K562 (cell line): ENCODE measurements at regions not wholly inside any gene's neighbourhood (a gene's known extent, or its start where the extent isn't known, plus 50 kb on each side); places are given as distances from the start of the nearest gene placed in this dataset.

ENCODE experiments used
- CTCF ChIP-seq, 3 experiments: IDR thresholded peaks in 2 of 3; conservative IDR thresholded peaks in 1 of 3; 2 replicates each; pipeline ENCODE4 v1.5.1; 2011 to 2012; ENCODE audit warnings: low read length in 3 of 3, mild to moderate bottlenecking in 3 of 3, control low read depth in 2 of 3, improper control_type of control experiment in 1 of 3, inconsistent platforms in 1 of 3, low read depth in 1 of 3, mixed read lengths in 1 of 3, moderate library complexity in 1 of 3; ENCODE audit not compliant: insufficient read depth in 2 of 3
- JUND ChIP-seq, 2 experiments: IDR thresholded peaks; 2 replicates in 1 of 2; 3 replicates in 1 of 2; pipeline ENCODE4 v1.6.1; 2011; ENCODE audit warnings: borderline replicate concordance in 2 of 2, low read depth in 2 of 2, low read length in 2 of 2, improper control_type of control experiment in 1 of 2, missing biosample characterization in 1 of 2, missing genetic modification characterization in 1 of 2, missing genetic modification reagents in 1 of 2
- MTA2 ChIP-seq: fragments of 450-650 bp; IDR thresholded peaks from 2 replicates; pipeline ENCODE4 v1.6.1; 2016; ENCODE audit warnings: low read depth
- RAD21 ChIP-seq, 2 experiments: fragments of 250-450 bp in 1 of 2; fragments of 450-650 bp in 1 of 2; sonication (Bioruptor Pico) in 1 of 2; formaldehyde crosslinking in 1 of 2; IDR thresholded peaks in 1 of 2; conservative IDR thresholded peaks in 1 of 2; 2 replicates each; pipeline versions ENCODE4 v1.4.0 to v1.8.0; 2020 to 2022; ENCODE audit warnings: mild to moderate bottlenecking in 2 of 2, moderate library complexity in 1 of 2
- ZNF324 ChIP-seq: fragments of 250-450 bp; sonication (Bioruptor Pico); IDR thresholded peaks from 2 replicates; pipeline ENCODE4 v1.4.0; 2020; ENCODE audit warnings: mild to moderate bottlenecking
- ZNF444 ChIP-seq: fragments of 250-450 bp; sonication (Bioruptor Pico); IDR thresholded peaks from 2 replicates; pipeline ENCODE4 v1.4.0; 2020; ENCODE audit warnings: mild to moderate bottlenecking, moderate library complexity

DNA sequence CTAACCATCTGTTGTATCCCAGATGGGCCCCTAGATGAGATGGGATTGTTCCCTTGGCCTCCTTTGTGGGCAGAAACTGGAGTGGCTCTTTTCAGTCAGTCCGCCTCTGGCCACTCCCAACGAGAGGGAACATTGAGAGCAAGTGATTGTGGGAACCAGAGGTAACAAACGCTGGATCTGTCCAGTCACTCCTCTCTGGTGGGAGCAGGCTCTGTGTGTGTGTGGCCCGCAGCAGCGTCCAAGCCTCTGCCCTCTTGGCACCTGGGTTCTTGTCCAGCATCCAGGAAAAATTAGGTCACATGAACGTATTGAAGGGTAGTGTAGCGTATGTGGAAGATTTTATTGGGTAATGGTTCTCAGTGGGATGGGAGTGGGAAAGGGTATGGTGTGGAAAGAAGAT lies 101.9 kb upstream of the COX10 start:
- no peak for TF ChIP-seq ZNF324 (CRISPR knock-in tag)
- TF ChIP-seq RAD21 (CRISPR knock-in tag; conservative IDR thresholded peaks at IDR 0.05 in 1 of 2, IDR thresholded peaks at IDR 0.05 in 1 of 2) = no peak
- TF ChIP-seq MTA2 = no peak
- no peak for TF ChIP-seq ZNF444 (CRISPR knock-in tag)
- no peak for TF ChIP-seq JUND (IDR thresholded peaks at IDR 0.05; ENCODE audit: borderline replicate concordance, low read depth, low read length)
- no peak for TF ChIP-seq JUND (tag; IDR thresholded peaks at IDR 0.05; ENCODE audit: borderline replicate concordance, low read depth, low read length)
- TF ChIP-seq CTCF (IDR thresholded peaks at IDR 0.05 in 2 of 3, conservative IDR thresholded peaks at IDR 0.05 in 1 of 3; ENCODE audit: insufficient read depth in 2 of 3, low read depth in 1 of 3, low read length in 3 of 3) = no peak
